ENCODE measurements at regions not wholly inside any gene's neighbourhood (a gene's known extent, or its start where the extent isn't known, plus 50 kb on each side); places are given as distances from the start of the nearest gene placed in this dataset.
"Not testable (repeated sequence)": the region's sequence is repeated elsewhere in the genome, so short reads cannot be mapped to it uniquely, and the experiment has no call there.

DNA sequence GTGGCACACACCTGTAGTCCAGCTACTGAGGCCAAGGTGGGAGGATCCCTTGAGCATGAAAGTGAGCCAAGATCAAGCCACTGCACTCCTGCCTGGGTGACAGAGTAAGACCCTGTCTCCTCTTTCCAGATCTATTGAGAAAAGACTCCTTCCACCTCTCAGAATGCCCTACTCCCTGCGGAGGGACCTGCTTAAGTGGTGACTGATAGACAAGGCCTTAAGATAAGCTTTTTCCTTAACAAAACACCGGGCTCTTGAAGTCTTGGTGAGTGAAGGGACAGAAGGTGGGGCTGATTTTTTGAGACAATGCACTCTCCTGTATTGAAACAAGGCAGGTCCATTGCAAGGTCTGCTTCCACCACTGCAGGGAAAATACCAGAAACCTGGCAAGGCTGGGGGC lies 338.4 kb upstream of the FRG2C start:
- DNase-seq, result no peak

DNA sequence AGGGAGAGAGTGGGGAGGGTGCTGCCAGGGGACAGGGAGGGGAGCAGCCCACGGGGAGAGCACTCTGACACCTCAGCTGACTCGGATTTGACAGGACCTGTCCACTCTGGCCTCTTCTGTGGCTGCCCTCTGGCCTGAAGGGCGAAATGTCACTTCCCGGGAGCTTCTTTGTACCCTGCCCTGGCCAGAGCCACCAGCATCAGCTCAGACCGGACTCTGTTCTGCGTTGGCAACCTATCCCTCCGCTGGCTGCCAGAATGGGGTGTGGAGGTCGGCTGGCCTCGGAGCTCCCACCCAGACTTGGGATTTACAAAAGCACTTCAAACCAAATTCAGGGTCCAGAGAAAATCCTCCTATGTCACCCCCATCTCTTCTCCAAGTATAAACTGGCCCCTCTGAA lies 336.7 kb upstream of the FRG2C start:
- no peak for DNase-seq

DNA sequence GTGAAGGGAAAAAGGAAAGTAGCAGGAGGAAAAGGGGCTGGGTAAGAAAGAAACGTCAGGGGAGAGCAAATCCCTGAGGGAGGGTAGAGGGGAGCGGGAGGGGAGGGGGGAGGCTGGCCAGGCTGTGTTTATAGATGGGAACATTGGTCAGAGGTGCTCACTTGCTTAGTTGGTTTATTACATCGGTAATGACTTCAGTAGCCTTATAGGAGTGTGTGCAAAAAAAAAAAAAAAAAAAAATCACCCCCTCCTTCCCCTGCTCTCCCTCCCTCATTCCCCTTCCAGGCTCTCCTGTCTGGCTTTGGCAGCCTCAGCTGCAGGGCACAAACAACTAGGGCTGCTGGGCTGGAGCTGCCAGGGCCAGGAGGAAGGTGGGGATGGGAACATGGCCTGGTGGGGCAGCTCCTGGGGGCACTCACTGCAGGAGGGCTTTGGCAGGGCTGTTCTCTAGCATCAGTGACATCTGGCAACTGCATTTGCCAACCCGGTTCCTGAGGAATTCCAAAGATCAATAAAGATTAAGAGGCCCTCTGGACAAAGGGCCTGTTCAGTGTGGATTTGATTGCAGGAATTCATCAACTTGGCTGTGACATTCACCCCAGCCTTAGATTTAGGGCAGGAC lies 334.5 kb upstream of the FRG2C start:
- DNase-seq, result no peak

DNA sequence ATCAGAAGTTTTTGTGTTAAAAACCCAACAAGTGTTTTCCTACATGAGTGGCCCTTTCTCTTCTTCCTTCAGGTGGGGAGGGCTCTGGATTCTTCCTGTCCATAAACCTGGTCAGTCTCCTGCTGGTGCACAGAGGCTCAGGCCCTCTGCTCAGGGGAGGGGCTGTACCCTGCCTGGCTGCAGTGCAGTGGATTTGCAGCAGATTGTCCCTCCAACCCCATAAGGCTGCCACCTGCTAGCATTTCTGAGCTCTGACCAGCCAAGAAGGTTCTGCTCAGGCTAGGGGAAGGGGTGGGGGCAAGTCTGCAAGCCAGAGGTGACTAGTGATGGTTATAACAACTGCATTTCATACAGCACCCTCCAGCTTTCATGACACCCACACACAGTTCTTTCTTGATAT lies 333.7 kb upstream of the FRG2C start:
- not testable (repeated sequence) for DNase-seq

DNA sequence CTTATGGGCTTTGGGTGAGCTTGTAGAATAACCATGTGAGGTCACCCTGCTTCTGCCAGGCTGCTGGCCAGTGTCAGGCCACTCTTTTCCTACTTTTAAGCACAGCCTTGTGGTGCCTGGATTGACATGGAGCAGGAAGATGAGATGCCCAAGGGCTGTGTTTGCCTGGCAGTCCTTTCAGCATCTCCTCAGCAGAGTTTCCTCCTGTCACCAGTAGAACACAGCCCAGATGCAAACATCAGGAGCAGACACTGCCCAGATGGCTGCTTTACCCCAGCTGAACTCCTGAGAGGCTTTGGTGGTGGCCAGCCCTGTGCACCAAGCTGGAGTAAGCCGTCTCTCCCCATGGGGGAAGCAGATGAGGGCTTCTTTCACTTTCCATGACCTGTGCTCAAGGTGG lies 332.0 kb upstream of the FRG2C start:
- DNase-seq, result not testable (repeated sequence)

DNA sequence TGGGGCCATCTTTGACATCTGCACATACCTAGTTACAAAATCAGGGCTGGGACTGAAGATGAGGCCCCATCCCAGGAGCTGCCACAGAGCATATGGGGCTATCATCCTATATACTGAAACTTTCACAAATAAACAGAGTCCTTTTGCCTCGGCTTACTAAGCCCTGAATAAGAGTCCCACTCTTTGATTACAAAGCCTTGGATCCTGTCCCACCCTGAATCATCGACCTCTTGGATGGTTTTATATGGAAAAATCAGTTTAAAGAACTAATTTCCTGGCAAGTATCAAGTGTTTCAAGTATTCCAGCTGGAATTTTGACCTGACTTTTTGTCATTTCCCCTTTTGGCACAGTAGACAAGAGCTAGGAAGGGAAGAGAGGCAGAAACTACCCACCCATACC lies 331.3 kb upstream of the FRG2C start:
- no peak for DNase-seq

DNA sequence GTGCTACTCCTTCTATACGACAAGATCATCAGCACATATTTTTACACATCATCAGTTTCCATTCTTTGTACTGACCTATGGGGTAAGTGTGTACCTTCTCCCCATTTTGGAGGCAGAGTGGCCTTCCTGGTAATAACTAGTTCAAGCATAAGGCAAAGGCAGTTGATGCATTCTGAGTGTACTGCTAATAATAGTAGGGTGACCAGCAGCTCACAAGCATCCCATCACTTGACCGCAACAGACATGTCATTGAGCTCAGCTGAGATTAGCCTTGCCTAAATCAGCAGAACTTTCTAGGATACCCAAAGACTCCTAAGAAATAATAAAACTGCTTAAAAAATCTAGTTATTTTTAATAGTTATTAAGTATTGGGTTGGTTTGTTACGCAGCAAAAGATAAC lies 329.8 kb upstream of the FRG2C start:
- DNase-seq, result no peak

DNA sequence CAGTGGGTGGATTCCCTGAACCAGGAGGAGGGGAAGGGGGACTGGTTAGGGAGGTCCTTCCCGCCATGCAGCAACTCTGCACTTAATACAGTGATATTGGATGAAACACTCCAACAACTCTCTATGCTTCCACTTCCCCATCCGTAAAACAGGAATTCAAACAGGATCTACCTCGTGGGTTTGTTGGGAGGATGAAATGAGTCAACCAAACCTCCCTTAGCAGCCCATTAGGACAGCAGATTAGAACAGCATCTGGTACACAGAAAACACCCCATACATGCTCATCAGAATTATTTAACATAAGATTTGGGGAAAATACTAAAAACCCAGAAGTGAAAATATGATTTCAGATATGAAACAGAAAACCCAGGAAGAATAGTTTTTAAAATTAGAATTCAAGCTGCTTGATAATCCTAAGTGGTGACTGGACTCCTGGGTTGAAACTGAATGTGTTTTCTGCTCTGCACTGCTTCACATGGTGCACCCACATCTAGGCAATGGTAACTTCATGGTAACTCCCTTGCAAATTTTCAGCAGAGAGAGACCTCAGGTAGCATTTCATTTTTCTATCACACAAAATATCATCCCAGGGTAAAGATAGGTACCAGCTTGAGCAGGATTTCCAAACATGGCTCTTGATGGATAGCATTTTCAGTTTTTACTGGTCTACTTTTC lies 326.8 kb upstream of the FRG2C start:
- no peak for DNase-seq

DNA sequence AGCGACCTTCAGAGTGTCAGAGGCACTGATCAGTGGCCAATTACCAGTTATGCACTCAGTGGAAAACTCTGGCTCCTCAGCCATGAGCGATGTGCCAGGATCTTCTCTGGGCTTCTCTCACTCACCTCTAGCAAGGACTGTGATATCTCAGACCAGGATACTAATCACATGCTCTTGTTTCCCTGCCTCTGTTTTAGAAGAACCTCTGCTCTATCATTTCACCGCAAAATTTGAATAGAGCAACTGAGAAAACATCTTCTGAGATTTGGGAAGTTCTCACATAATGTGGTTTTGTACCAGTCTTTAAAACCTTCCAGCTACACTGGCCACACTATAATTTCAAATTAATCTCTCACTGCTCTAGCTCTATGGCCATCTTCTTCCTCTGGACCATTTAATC lies 325.8 kb upstream of the FRG2C start:
- DNase-seq, result no peak

DNA sequence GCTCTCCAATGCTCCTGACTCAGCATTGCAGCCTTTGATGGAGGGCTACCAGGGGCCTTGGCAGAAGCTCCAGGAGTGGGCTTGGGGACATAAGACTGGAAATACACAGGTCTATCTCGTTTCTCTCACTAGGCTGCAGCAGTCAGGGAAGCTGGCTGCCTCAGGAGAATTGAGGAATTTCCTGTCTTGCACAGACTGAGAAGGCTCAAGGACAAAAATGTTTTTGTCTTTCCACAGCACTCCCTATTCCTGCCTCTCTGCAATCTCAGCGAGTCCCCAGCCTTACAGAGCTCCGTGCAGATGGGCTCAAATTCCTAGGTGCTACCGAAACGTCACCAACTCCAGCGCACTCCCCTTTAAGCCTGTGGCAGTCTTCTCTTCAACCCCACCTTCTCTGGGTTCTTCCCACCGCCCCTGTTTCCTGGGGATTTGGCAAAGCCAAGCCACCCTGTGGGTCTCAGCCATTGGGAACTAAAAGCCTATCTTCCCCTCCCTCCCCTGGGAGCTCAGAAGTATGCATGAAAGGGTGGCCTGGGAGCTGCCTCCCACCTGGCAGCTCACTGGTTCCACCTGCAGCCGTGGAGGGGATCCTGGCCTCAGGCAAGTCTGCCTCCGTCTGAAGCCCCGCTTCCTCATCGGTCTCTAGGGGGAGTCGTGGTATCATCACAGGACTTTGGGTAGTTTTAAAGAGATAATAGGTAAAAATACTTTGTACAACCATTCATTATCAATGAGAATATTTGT lies 322.6 kb upstream of the FRG2C start:
- DNase-seq, result no peak

DNA sequence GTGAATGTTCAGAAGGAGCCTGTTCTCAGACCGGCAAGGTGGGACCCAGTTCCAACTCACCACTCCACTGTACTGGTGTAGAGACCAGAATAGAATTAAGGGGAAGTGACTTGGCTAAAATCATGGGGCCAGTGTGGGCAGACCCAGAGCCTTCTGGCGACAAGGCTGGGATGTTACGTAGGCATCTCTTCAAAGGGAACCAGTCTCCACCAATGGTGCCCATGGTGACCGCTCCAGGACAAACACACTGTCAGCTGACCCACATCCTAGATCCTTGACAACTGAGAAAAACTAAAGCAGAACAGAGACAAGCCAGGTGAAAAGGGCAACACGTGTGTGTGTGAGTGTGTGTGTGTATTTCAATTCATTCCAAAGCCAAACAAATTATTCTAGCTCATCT lies 321.7 kb upstream of the FRG2C start:
- DNase-seq, result no peak

DNA sequence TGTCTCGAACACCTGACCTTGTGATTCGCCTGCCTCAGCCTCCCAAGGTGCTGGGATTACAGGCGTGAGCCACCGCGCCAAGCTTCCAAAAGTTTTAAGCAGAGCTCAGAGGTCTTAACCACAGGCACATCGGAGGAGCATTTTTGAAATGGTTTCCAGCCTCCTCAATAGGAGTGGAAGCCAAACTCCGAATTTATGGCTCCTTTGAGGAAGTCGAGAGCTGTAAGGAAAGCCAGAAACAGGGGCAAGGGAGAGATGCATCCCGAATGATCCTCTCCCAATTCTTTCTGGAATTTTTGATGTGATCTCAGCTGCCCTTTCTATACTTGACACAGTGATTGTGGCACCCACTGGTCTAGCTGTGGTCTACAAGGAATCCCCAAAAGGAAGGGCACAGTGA lies 313.6 kb upstream of the FRG2C start:
- DNase-seq, result not testable (repeated sequence)

DNA sequence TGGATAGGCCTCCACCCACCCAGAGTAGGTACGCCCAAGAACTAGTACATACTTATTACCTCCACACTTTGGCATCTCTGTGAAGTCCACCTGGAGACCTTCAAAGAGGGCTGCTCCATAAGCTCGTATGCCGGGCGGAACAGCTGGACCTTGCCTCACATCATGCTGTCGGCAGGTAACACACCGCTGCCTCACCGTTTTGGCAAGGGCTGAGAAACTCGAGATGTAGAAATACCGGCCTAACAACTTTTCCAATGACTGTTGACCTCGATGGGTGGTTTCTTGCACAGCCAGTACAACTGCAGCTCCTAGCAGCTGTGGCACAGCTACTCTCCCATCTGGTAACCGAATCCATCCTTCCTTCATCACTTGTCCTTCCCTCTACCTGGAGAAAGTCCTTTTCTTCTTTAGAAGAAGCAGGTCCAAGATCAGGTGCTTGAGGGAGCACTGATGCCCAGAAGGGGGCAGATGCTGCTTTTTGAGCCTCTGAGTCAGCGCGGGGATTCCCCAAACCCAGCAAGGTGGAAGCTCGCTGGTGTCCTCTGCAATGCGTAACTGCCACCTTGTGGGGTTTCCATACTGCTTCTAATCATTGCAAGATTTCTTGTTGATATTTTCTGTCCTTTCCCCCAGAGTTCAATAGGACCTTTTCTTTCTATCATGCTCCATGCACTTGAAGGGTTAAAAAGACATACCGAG lies 301.9 kb upstream of the FRG2C start:
- DNase-seq, result peak; percentile 7

DNA sequence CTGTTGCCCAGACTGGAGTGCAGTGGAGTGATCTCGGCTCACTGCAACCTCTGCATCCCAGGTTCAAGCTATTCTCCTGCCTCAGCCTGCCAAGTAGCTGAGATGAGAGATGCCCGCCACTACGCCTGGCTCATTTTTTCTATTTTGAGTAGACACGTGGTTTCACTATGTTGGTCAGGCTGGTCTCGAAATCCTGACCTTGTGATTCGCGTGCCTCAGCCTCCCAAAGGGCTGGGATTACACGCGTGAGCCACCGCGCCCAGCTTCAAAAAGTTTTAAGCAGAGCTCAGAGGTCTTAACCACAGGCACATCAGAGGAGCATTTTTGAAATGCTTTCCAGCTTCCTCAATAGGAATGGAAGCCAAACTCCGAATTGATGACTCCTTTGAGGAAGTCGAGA lies 291.2 kb upstream of the FRG2C start:
- not testable (repeated sequence) for DNase-seq

DNA sequence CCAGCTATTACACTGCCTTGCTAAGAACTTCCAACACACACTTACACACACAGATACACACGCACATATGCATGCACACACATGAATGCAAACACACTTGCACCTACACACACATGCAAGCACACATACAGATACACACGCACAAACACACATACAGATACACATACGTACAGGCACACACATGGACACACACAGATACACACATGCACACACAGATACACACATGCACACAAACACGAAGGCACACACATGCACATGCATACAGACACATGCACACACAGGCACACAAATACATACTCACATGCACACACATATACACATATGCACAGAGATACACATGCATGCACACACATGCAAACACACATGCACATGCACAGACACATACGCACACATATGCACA lies 284.3 kb upstream of the FRG2C start:
- DNase-seq, result not testable (repeated sequence)

DNA sequence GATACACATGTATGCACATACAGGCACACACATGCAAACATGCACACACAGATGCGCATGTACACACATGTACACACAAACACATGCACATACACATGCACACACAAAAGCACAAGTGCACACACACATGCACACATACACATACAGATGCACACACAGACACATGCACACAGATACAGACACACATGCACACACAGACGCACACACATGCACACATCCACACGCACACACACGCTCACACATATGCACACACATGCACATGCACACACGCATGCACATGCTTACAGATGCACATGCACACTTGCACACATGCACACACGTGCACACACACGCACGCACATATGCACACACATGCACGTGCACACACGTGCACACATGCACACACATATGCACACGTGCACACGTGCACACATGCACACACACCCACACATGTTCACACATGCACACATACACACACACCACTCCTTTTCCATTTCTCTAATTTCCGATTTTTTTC lies 283.8 kb upstream of the FRG2C start:
- no peak for DNase-seq

DNA sequence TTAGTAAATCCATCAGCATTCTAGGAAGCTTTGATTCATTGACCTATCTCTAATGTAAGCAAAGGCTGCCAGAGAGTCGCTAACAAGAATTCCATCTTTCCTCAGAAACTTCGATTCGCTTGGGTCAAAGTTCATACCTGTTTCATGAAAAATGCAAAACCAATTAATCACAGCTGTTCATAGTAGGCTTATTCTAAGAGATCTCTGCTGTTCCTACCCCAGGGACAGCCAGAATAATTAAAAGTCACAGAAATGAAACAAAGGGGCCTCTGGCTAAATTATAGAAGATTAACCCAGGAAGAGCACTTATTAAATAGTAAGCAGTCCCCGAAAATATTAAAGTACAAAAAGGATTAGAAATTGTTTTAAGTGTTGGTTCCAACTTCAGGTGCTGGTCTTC lies 280.1 kb upstream of the FRG2C start:
- not testable (repeated sequence) for DNase-seq

DNA sequence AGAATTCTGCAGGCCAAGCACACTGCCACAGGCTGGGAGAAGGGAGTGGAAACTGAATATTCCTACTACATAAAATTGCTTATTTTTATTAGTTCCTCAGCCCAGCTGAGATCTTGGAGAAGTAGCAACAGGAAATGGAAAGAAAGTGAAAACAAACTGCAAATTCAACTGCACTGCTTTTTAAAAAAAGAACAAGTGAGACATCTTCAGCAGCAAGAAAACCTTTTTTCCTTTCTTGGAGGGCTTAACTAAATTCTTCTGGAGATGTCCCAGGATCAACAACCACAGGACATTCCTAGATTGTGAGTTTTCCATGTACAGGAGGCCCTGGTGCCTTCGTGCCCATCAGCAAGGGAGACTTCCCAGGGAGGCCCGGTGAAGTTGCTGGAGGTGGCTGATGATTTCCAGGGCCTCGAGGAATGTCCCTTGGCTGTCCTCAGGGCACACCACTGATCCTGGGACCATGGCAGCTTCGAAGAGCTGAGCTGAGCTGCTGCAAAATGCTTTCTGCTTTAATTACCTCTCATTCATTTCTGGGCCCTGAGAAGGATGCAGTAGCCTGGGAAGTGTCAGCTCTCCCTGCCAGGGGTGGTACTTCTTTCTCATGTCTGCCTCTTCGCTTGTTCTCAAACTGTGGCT lies 275.5 kb upstream of the FRG2C start:
- DNase-seq, result not testable (repeated sequence)

DNA sequence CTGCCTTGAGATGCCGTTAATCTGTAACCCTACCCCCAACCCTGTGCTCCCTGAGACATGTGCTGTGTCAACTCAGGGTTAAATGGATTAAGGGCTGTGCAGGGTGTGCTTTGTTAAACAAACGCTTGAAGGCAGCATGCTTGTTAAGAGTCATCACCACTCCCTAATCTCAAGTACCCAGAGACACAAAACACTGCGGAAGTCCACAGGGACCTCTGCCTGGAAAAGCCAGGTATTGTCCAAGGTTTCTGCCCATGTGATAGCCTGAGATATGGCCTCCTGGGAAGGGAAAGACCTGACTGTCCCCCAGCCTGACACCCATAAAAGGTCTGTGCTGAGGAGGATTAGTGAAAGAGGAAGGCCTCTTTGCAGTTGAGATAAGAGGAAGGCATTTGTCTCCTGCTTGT lies 270.8 kb upstream of the FRG2C start:
- not testable (repeated sequence) for DNase-seq

DNA sequence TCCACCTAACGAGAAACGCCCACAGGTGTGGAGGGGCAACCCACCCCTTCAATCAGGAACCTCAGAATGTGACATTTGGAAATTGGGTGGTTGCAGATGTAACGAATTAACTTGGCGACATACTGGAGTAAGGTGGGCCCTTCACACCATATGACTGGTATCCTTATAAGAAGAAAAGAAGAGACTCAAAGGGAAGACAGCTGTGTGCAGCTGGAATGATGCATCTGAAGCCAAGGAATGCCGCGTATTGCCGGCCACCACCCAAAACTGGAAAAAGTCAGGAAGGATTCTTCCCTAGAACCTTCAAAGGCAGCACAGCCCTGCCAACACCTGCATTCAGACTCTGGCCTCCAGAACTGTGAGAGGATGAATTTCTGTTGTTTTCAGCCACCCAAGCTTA lies 270.0 kb upstream of the FRG2C start:
- not testable (repeated sequence) for DNase-seq

DNA sequence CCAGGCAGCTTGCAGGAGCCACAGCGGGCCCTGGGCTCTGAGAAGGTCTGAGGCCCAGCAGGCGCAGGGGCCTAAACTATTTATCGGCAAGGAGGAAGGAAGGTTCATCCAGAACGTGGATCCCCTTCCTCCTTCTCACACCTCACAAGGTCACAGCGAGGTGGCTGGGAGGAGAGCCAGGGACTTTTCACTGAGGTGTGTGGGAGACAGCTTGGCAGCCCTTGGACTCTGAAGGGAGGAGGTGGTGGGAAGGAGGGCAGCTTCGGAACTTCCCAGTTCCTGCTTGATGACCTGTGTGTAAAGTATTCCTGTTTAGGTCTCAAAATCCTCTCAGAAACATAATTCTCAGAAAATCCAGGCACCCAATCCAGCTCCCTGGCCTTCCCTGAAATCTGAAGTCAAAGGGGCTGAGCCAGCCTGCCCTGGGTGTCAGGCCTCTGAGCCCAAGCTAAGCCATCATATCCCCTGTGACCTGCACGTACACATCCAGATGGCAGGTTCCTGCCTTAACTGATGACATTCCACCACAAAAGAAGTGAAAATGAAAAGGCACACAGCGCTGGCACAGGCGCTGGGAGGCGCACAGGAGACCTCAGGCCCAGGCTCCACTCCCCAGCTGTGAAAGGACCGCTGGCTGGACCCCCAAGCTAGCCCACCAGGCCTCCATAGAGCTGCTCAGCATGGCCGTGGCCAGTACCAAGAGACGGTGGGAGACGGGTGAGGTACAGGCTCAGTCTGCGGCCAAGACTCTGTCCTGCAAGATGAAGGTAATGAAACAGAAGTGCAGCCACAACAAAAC lies 269.4 kb upstream of the FRG2C start:
- DNase-seq, result not testable (repeated sequence)

Data from CD4-positive, alpha-beta T cell treated with Interleukin-21 for 1 hour (primary cell).